Body of pancreas (tissue), 4 donors: ENCODE measurements at regions not wholly inside any gene's neighbourhood (a gene's known extent, or its start where the extent isn't known, plus 50 kb on each side); places are given as distances from the start of the nearest gene placed in this dataset.

Source experiments
- CTCF ChIP-seq, 7 experiments: fragments of 450-650 bp in 4 of 7; fragments of 200-600 bp in 3 of 7; sonication (generic) in 3 of 7; IDR thresholded peaks; one replicate each; pipeline ENCODE4 v1.5.1; 2016 to 2019; ENCODE audit warnings: antibody characterized with exemption in 7 of 7
- POLR2A ChIP-seq, 3 donors: fragments of 450-650 bp; IDR thresholded peaks; one replicate each; pipeline ENCODE4 v1.6.1; 2016; ENCODE audit warnings: antibody characterized with exemption in 3 of 3, mild to moderate bottlenecking in 2 of 3

- TF ChIP-seq CTCF (IDR thresholded peaks at IDR 0.05) (no peak), POLR2A (IDR thresholded peaks at IDR 0.05) (no peak)
These were observed 150.9 kb downstream of the ZC3H11B start for GRCh38 chr1:219461981-219462400.
